HS-5 (cell line): ENCODE measurements at regions not wholly inside any gene's neighbourhood (a gene's known extent, or its start where the extent isn't known, plus 50 kb on each side); places are given as distances from the start of the nearest gene placed in this dataset.
"Not testable (repeated sequence)": the region's sequence is repeated elsewhere in the genome, so short reads cannot be mapped to it uniquely, and the experiment has no call there.

Experiments
- DNase-seq: peaks from one replicate; pipeline ENCODE4 v3.0.0-alpha.2; 2012; ENCODE audit warnings: low read depth

DNA sequence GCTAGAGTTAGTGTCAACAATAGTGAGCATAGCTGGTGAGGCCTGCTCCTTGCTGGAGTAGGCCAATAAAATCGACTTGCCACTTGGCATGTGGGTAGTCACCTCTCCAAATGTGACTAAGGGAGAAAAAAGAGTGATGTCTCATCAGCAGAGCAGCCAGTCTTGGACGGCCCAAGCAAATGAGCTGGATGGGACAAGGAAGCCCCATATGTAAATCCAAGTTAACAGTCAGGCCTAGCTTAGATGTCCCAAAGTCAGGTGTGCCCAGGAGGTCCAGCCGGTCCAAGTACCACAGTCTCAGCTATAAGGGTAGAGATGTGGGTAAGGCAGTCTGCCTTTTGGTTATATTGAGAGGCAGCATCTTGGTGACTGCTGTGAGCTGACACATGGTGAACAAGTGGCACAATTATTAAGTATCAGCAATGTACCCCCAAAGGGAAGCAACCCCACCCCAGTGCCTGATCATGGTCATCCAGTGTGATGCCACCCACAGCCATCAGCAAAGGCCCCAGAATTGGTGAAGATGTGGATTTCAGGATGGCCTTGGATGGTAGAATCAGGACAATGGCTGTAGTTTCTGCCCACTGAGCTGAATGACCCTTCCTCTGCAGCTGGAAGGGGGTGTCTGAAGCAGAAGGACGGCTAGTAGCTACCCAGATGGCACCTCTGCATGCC is 83.4 kb downstream of the TNFRSF13B start:
- no peak for DNase-seq

DNA sequence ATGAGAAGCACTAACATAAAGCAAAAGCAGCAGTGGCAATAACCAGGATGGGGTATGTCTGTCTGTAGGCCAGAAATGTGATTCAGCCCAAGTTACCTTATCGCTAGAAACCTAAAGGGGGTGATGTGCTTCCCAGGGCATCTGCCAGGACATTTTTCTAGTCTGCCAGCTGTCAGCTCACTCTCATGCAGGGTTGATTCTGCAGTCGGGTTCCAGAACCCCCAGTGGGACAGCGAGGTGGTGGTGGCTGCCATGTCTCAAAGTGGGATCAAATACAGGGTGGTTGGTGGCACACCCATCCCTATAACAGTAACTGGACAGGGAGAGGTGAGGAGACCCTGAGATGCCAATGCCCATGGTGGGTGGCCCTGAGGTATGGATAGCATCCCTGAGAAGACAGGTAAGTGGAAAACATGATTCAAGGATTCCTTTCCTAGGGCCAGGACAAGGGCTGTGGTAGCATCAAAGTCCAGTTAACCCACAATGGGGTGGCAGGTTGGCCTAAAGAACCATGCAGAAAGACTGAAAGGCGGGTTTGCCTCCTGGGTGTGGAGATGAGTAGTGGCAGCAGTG is 84.3 kb downstream of the TNFRSF13B start:
- DNase-seq, result no peak

DNA sequence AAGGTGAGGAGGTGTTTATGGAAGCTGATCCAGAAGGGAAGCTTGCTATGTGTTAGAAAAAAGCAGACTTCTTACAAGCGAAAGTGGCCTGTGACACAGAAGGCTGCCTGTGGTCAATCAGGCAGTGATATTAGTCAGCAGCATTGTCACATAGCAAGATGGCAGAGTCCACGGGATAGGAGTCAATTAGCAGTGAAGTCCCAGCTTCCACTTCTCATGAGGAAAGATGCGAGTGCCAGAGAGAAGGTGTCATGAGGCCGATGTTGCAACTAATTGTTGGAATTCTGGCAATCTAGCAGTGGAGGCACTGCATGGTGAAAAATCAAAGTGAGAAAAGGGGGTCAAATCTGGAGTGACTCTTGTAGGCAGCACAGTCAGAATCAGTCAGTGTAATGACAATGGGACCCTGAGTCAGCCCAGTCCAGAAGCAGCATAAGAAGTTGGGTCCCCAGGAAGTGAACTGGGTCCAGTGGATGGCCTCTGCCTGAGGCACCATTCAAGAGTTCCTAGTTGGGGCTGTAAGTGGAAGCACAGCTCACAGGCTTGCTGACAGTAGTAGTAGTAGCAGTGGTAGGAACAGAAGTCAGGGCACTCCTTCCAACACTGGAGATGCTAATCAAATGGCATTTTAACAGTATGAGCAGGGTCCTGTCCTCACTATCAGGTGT is 85.1 kb downstream of the TNFRSF13B start:
- DNase-seq, result no peak

DNA sequence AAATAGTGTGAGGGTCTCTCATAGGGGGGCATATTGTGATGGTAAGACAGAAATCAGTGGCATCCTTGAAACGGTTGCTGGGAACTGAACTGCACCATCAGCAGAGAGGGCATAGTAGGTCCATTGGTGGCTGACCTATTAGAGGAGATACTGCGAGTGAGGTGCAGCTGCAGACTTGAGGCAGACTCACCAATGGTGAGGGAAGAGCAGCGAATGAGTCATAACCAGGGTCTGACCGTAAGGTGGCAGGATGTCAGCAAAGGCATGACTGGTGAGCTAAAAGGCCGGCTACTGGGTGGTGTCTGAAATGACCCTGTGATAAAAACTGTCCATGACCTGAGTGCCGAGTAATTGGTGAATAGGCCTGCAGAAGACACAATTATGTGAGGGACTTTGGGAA is 86.7 kb downstream of the TNFRSF13B start:
- not testable (repeated sequence) for DNase-seq

DNA sequence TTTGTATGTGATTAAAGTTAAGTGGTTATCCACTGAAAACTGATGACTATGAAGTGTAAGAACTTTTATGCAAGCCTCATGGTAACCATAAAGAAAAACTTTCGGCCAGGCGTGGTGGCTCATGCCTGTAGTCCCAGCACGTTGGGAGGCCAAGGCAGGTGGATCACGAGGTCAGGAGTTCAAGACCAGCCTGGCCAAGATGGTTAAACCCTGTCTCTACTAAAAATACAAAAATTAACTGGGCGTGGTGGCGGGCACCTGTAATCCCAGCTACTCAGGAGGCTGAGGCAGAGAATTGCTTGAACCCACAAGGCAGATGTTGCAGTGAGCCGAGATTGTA is 89.0 kb downstream of the TNFRSF13B start:
- not testable (repeated sequence) for DNase-seq

DNA sequence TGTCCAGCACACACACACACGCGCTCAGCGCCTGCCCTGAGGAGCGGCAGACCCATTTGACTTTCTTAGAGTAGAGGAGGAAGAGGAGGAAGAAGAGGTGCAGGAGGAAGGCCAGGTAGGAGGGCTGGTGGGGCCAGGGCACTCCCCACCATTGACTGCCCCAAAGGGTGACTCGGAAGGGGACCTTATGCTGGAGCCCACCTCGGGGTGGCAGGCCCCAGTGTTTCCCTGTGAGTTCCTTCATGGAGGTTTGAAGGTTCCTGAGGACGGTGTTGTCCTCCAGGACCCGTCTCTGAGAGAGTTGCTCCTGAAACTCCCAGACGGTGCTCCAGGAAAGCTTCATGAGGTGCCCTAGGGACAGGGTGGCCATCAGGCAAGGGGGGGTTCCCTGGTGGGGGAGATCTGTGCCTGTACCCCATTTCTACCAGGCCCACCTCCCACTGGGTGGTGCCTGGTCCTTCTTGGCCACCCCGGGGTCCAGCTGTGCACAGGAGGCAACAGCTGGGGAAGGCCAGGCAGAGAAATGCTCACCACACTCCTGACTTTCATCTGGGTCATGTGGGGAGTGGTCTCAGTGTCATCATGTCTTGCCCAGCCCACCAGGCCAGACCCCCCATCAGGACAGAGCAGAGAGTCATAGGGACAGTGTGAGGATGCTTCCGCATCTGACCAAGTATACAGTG is 89.5 kb downstream of the TNFRSF13B start:
- no peak for DNase-seq

DNA sequence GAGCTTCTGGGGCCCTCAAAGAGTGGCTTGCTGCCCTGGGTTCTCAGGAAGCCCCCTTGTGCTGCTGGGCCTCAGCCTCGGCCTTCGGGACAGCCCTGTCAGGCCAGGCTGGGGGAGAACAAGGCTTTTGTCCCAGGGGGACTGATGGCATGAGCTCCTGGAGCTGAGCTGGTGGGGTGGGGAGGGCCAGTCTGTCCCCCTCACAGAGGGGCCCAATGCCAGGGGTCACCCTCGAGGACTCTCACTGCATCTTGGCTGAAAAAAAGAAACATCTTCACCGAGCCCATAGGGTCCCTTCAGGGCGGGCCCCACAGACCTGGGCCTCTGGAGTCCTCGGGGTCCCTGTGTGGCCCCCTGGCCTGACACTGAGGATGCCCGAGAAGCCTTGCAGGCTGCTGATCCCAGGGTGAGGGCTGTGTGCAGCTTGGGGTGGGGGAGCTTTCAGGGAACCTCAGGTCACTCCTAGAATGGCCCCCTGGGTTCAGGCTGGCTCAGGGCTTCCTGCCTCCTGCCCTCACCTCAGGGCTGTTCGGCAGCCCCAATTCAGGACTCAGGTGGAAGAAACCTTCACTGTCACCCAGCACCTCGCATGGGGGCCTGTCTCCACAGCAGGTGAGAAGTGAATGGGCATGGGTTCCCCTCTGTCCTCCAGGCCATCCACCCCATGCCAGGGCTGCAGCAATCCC is 90.5 kb downstream of the TNFRSF13B start:
- DNase-seq, result no peak

DNA sequence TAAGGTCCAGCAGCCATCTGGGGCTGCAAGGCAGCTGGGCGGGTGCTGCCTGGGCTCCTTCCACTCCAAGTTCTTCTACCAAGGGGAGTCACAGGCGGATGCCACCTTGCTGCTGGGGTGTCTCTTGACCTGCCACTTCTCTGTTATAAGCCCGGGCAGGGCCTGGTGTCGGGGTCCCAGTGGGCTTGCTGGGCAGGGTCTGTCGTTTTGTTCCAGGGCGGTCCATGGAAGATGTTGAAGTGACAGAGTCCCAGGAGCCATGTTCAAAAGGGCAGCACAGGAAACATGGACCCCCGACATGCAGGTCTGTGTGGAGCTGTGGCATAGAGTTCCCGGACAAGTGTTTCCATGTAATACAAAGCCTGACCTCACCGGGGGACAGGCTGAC is 91.1 kb downstream of the TNFRSF13B start:
- DNase-seq, result no peak

DNA sequence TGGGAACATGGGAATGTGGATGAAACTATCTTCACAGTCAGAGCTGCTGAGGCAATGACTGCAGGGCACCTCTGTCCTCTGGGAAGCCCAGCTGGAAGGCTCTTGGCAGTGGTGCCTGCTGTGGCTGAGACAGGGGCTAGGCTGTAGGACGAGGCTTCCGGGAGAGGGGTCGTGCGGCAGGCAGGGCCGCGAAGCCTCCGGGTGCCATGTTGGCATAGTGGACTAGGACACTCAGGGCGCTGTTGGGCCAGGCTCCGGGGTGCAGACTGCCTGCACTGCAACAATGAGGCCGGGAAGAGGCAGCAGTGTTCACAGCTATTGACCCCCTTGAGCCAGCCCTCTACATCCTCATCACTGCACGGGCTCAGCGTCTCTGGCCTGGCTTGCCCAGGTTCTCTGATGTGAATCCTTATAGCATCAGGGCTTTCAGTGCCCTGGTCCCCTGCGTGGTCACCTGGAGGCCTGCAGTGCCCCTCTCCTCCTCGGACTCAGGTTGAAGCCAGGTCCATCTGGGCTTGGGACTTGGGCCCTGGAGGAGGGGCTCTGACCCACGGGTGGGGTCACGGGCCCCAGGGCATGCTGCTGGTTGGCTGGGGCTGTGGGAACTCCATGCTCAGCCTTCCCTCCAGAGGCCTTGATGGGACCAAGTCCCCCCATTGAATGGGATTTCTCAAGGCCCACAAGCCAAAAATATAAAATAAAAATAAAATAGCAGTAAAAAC is 91.6 kb downstream of the TNFRSF13B start:
- no peak for DNase-seq

DNA sequence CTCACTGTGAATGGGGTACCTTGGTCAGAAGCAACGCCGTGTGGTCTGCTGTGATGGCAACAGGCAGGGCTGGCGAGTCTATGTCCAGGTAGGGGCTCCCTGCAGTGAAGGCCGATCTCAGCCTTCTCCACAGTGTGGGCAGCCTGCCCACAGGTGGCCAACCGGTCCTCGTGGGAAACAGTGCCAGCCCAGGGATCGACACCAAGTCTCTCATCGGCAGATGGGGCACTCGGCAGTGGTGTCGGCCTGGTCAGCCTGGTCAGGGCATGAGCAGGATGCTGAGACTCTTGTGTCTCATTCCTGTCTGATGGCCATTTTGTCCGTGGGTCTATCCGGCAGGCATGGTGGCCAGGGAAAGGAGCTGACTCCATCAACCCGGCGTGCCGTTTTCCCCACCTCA is 92.2 kb downstream of the TNFRSF13B start:
- DNase-seq, result no peak

DNA sequence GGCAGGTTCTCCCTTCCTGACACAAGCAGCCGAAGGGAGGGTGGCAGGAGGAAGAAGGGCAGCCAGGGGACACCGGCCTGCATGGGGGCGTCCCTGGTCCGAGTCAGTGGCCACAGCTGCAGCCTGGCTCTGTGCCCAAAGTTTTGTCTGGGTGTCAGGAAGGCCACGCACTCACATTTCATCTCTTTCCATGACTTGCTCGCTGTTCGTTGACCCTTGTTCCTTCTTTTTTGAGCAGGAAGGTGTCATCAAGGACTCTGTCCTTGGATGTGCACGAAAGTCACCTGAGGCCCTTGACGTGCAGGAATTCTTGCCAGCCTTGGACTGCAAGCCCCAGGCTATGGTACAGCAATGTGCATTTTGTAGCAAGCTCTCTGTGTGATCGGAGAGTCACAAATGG is 93.3 kb downstream of the TNFRSF13B start:
- DNase-seq, result no peak

DNA sequence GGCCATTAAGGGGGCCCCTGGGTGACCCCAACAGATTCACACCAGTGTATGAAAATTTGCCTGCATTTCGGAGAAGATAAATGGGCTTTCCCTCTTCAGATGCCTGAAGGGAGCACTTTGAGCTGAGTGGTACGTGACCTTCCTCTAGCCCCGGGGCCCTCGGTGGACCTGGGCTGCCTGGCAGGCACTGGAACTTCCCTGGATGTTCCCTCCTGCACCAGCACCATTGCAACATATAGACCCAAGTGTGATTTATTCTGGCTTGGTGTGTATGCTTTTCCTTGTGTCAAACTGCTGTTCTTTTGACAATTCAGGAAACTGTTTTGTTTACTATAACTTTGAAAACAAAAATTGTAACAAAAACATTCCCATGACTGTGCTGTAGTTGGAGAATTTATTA is 93.8 kb downstream of the TNFRSF13B start:
- DNase-seq, result no peak

DNA sequence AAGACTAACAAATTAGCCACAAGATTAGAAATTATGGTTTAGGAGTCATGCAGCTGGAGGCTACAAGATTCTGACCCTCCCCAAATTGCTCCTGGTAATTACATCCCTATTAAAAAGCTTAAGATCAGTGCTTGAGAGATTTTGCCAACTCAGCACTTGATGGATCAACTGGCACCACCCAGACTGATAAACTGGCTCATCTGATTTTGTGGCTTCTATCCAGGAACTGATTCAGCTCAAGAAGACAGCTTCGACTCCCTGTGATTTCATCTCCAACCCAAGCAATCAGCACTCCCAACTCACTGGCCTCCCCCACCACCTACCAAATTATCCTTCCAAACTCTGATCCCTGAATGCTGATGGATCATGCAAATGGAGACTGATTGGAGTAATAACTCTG is 94.8 kb downstream of the TNFRSF13B start:
- peak; percentile 1 for DNase-seq

DNA sequence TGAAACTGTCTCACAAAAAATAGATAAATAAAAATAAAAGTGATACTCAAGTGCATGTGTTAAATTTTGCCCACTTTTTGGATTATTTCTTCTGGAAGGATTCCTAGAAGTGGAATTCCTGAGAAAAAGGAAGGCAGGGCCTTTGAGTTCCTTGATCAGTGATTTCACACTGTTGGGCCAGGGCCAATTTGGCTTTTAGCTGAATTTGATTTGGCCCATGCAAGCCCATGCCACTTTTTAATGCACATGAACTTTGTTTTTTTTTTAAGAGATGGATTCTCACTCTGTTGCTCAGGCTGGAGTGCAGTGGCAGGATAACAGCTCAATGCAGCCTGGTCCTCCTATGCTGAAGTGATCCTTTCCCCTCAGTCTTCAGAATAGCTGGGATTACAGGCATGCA is 96.3 kb downstream of the TNFRSF13B start:
- no peak for DNase-seq

DNA sequence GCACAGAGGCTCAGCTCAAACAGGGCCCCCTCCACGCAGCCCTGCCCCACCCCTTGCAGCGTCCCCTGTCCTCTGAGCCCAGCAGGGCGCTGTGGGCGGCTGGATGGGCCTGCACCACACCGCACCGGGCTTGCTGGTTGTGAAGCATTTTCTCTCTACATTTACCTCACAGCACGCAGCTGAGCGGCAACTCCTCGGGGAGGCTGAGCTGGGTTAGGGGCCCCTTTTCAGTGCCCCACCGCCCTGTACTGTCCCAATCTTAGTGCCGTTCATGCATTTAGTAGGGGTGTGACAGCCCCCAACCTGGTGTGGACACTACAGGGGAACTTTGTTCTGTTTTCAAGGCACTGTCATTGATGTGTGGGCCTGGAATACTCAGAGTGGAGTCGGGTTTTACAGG is 97.7 kb downstream of the TNFRSF13B start:
- not testable (repeated sequence) for DNase-seq

DNA sequence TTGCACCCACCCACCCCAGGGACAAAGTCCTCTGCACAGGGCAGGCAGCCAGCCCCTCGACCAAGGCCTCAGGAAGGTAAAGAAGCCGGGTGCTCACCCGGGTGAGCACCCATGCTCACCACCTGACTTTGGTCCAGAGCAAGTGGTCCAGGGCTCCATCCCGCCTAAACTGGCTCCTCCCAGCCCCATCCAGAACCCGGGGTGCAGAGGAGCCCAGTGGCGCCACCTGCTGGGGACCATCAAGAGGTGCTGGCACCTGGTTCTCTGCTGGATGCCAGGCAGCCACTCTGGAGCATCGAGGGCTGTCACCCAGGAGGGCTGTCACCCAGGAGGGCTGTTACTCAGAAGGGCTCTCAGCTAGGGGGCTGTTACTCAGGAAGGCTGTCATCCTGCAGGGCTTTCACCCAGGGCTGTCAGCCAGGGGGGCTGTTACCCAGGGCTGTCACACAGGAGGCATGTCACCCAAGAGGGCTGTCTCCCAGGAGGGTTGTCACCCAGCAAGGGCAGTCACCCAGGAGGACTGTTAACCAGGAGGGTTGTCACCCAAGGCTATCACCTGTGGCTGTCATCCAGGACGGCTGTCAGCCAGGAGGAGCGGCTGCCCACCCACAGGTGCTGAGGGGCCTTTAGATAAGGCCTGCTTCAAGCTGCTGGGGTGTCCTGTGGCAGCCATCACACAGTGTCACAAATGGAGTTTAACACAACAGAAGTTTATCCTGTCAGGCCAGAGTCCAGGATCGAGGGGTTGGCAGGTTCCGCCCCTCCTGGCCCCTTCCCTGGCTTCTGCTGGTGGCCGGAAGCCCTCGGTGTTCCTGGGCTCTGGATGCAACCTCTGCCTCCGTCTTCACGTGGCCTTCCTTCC is 98.5 kb downstream of the TNFRSF13B start:
- no peak for DNase-seq

DNA sequence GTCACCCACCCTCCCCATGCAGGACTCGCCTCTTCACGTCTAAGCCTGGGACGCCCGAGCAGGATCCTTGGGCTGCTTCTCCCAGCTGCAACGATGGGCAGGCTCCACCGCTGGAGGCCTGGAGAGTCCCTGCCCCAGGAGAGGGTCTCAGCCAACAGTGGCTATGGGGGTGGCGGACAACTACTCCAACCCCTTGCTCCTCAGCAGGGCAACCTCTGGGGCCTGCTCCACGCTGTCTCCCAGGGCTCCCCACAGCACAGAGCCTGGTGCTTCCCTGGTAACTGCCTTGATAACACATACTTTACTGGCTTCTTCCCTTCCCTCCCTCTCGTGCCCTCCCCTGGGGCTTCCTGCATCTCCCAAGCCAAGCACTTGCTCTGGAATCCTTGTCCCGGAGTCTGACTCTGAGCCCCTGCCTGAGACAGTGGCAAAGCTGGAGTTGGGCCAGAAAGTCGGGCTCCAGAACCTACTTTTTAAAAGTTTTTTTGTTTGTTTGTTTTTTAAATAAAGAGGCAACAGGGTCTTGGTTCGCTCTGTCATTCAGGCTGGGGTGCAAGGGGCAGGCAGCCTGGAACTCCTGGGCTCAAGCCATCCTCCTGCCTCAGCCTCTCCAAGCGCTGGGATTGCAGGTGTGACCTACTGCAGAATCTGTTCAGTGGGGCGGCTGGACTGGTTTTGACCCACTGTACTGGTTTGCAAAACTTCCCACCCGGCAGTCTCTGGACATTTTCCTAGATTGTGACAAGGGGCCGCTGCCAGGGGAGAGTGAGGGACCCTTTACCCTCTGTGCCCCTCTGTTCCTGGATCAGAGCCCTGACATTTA is 99.4 kb downstream of the TNFRSF13B start:
- DNase-seq, result no peak

DNA sequence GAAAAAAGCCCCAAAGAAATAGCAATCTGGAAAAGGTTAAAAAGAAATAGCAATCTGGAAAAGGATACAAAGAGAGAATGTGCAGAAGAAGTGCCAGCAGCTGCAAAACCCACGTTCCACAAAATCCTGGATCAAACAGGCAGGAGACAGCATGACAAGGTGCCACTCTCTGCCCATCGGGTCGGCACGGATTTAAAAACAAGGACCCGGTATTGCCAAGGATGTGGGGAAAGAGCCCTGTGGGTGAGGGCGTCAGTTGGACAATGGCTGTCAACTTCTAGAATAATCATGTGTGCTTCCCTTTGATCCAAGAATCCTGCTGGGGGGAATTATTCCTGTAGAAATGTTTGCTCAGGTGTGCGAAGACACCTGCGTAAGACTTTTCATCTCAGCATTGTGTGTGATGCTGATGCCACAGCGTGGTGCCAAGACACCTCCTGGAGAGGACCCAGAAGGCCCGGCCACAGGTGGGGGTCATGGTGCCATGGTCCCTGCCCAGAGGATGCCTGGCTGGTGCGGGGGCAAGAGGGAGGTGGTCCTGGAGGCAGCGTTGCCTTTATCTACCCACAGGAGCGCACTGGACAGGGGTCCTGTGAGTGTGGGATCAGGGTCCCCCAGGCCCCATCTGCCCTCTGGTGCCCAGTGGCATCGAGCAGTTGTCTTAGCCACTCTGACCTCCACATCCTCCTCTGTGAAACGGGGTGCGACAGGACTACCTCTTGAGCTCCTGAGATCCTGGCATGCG is 100.3 kb downstream of the TNFRSF13B start:
- DNase-seq, result not testable (repeated sequence)
